NB4 (cell line): ENCODE measurements at regions not wholly inside any gene's neighbourhood (a gene's known extent, or its start where the extent isn't known, plus 50 kb on each side); places are given as distances from the start of the nearest gene placed in this dataset.

ENCODE experiments used
- DNase-seq: peaks from one replicate; pipeline ENCODE4 v3.0.0; 2010; ENCODE audit warnings: low read depth
- H3K4me3 ChIP-seq: one replicate; pipeline ENCODE4 v1.5.1; 2011; ENCODE audit warnings: mild to moderate bottlenecking, low read depth, low read length, moderate library complexity
- CTCF ChIP-seq: IDR thresholded peaks from one replicate; pipeline ENCODE4 v1.5.1; 2012; ENCODE audit warnings: low read depth, low read length
- MAX ChIP-seq: IDR thresholded peaks from 2 replicates; pipeline ENCODE4 v1.6.1; 2011; ENCODE audit warnings: low read depth, low read length
- MYC ChIP-seq: IDR thresholded peaks from 2 replicates; pipeline ENCODE4 v1.6.1; 2011; ENCODE audit warnings: low read depth, low read length
- POLR2A ChIP-seq: IDR thresholded peaks from 2 replicates; pipeline ENCODE4 v1.6.1; 2011; ENCODE audit warnings: mild to moderate bottlenecking; ENCODE audit not compliant: insufficient read length; ENCODE audit errors: extremely low read depth

GRCh38 chr11:127358160-127358559 lies 357.6 kb upstream of the KIRREL3 start:
- H3K4me3 ChIP-seq, result no peak overlapping the region
- DNase-seq, result no peak
- TF ChIP-seq MYC (no peak), MAX (no peak), CTCF (no peak), POLR2A (no peak)

GRCh38 chr11:127350476-127350875 lies 349.9 kb upstream of the KIRREL3 start:
- no peak for TF ChIP-seq POLR2A
- TF ChIP-seq CTCF, result no peak
- TF ChIP-seq MYC, result no peak
- TF ChIP-seq MAX, result no peak
- DNase-seq, result no peak
- H3K4me3 ChIP-seq, result no peak overlapping the region

GRCh38 chr11:127345819-127346459 lies 345.4 kb upstream of the KIRREL3 start:
- peak; percentile 79 for TF ChIP-seq CTCF
- TF ChIP-seq POLR2A, result no peak
- DNase-seq, result peak; percentile 44
- H3K4me3 ChIP-seq, result no peak overlapping the region

- TF ChIP-seq MAX, result no peak
- no peak for DNase-seq
- H3K4me3 ChIP-seq, result no peak overlapping the region
These were observed 339.9 kb upstream of the KIRREL3 start for GRCh38 chr11:127340438-127340837.

- H3K4me3 ChIP-seq, result no peak overlapping the region
- DNase-seq, result no peak
- TF ChIP-seq POLR2A (no peak), MYC (no peak), MAX (no peak), CTCF (no peak)
These were observed 338.8 kb upstream of the KIRREL3 start for GRCh38 chr11:127339376-127339775.

GRCh38 chr11:127338380-127339259 lies 338.1 kb upstream of the KIRREL3 start:
- H3K4me3 ChIP-seq, result no peak overlapping the region
- TF ChIP-seq CTCF (no peak), MAX (no peak), MYC (no peak), POLR2A (no peak)
- no peak for DNase-seq
